ENCODE measurements at regions not wholly inside any gene's neighbourhood (a gene's known extent, or its start where the extent isn't known, plus 50 kb on each side); places are given as distances from the start of the nearest gene placed in this dataset.

DNA sequence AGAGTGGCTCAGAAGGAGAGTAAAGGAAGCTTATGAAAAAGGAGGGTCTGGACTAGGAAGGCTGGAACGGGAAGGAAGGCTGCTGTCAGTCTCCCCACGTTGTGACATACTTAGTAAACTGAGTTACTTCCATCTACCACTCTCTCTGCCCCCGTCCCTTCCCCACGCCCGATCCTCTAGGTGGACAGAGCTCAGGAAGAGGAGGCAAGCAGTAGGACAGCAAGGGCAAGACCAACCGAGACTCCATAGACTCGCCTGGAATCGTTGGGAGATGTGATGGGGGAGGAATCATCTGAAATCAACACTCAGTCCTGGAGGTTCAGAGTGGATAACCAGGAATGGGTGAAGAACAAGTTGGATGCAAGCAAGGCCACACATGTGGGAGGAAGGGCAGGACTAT is 240.7 kb downstream of the BUD13 start:
- no peak for DNase-seq (ENCODE audit: low spot score)

DNA sequence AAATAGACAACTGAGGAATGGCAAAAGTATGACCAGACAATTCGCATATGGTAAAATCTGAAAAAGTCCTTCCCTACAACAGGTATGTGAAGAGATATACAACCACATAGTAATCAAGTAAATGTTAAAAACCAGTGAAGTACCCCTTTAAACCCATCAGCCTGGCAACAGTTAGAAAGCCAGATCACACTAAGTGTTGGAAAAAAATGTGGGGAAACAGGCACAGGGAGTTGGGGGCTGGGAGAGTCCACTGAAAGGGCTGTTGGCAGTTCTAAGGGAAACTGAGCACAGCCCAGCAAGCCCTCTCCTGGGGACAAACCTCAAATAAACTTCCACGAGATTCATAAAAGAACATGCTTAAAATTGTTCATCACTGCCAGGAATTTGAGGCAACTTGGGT is 242.1 kb downstream of the BUD13 start:
- no peak for DNase-seq (ENCODE audit: low spot score)

DNA sequence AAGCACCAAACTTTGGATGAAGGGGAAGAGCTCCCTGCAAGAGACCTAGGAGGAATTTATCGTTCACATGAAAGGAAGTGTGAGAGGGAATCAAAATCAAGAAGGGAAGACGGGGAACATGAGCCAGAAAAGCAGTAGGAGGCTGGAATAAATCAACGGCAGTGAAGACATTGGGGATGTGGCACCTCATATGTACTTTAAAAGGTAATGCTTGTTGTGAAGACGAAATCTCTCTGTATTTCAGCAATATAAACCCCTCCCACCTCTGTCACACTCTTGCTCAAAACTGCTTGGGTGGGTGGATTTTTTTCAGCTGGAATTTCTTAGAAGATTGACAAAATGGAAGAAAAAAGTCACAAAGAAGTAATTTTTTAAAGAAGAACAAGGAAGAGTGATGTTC is 243.5 kb downstream of the BUD13 start:
- no peak for DNase-seq (ENCODE audit: low spot score)

DNA sequence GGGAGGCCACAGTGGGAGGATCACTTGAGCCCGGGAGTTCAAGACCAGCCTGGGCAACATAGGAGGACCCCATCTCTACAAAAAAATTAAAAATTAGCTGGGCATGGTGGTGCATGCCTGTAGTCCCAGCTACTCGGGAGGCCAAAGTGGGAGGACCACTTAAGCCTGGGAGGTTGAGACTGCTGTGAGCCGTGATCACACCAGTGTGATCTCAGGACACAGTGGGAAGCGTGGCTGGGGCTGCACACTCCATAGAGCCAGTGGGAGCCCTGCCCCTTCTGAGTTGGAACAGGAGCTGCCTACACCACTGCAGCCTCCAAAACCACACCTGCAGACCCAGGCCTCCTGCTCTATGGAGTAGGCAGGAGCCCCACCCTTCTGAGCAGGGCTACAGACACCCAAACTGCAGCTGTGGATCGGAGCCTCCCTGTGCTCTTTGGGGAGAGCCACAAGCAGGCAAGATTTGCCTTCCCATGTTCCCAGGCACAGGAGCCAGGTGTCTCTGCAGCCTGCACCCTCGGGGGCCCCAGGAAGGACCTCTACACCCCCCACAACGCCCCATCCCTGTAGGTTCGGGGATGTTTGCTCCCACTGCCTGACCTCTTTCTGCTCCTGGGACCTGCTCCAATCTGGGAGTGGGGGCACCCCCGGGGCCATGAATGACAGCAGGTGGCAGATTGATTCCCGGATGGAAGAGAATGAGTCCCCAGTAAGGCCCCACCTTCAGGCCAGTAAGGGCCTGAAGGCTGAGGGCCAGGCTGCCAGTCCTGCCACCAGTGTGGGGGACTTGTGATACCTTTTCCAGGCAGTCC is 245.4 kb downstream of the BUD13 start:
- DNase-seq (ENCODE audit: low spot score) = no peak

DNA sequence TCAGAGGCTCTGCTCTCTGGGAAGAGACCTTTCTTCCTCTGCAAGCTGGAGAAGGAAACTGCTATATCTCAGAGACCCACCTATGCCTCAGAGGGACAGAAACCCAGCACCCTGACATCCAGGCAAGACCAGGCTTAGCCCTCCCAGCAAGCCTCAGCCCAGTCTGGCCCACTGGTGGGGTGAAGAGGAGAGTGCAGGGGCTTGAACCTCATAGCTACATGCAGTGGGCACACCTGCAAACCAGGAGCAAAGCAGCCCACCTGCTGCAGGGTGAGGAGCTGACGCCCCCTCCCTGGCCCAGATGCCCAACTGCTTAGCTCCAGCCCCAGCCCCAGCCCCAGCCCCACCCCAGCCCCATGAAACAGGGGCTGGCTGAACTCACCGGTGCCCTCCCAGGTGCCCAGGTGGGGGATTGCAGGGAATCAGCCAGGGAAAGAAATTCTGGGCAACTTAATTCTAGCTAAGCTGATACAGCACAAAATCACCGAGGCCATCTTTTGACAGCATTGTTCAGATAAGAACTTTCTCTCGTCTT is 246.8 kb downstream of the BUD13 start:
- DNase-seq (ENCODE audit: low spot score) = no peak

DNA sequence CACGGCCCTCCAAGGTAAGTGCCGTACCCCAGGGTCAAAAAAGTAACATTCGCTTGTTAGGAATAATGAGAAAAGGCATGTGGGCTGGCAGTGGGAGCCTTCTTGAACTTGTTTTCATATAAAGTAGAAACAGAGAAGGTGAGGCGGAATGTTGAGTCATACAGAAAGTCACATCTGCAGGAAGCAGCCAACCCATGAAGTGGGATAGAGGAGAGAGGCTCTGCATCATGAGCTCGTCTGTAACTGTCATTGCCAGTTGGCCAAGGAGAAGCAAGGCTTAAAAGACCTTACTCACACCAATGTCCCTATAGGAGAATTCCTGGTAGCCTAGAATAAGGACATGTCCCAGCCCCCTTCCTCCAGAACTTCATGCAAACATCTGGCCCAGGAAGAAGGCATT is 253.3 kb downstream of the BUD13 start:
- DNase-seq (ENCODE audit: low spot score) = no peak

DNA sequence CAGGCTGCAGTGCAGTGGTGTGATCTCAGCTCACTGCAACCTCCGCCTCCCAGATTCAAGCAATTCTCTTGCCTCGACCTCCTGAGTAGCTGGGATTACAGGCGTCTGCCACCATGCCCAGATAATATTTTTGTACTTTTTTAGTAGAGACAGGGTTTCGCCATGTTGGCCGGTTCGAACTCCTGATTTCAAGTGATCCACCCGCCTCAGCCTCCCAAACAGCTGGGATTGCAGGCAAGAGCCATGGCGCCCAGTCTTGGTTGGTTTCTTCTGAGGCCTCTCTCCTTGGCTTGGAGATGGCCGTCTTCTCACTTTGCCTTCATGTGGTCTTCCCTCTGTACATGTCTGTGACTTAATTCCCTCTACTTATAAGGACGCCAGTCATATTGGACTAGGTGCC is 254.6 kb downstream of the BUD13 start:
- DNase-seq (ENCODE audit: low spot score) = no peak

DNA sequence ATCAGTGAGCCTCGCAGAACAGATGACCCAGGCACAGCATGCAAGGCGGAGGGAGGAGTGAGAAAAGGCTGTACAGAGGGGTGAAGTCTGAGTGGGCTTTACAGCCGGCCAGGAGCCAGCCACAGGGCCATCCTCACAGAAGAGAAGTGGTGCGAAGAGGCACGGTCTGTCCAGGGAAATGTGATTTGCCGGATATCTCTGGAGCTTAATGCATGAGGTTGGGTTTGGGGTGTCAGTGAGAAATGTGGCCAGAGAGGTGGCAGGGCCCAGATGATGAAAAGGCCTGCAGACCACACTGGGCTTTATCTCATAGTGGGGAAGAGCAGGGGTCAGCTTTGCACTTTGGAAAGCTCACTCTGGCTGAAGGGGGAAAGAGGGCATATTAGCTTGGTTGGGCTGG is 255.2 kb downstream of the BUD13 start:
- no peak for DNase-seq (ENCODE audit: low spot score)

DNA sequence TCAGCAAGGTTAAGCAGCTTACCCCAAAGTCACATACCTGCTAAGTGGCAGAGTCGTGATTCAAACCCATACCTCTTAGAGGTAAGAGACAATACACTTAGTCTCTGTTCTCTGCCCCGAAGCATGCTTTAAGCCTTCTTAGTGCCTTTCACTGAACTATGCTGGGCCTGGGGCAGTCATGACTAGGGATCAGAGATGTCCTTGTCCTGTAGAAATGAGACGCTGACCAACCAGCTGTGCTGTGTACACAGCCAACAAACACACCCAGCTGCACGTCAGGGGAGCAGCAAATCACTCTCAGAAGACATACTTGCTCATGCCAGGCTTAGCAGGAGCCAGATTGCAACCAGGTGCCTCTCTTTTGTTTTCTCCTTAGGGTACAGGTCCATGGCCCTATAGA is 255.7 kb downstream of the BUD13 start:
- no peak for DNase-seq (ENCODE audit: low spot score)

DNA sequence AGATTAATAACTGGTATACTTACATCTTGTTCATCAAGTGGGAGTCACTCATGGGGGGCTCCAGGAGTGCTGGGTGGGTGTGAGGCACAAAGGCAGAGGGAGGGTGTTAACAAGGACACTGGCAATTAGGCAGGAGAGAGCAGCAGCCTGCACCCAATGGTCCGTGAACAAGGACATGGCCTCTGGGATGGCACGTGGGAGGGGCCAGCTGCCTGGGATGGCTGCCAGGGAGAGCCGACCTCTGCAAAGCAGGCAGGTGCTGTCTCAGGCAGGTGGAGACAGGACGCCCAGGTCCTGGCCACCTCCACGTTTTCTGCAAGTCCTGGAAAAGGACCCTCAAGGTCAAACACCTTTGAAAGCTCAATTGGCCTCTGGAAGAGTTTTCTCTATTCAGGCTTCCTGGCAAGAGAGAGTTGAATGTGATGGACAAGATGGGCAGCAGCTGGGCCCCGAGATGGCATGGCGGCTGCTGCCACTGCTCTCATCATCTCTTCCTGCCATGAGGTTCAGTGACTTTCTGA is 257.1 kb downstream of the BUD13 start:
- DNase-seq (ENCODE audit: low spot score) = no peak

DNA sequence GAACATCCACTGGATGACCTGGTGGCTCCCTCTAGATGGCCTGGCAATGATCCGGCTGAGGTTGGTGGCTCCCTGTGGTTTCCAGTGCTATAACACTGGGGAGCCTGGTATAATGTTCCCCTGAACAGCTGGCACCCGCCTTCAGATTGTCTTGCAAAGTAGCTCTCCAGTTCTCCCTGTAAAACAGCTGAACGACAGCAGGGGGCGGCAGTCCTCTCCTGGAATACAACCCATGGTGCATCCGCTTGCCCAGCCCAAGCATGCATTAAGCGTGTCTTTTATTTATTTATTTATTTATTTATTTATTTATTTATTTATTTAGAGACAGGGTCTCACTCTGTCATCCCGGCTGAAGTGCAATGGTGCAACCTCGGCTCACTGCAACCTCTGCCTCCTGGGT is 258.9 kb downstream of the BUD13 start:
- DNase-seq (ENCODE audit: low spot score) = peak; percentile 8

DNA sequence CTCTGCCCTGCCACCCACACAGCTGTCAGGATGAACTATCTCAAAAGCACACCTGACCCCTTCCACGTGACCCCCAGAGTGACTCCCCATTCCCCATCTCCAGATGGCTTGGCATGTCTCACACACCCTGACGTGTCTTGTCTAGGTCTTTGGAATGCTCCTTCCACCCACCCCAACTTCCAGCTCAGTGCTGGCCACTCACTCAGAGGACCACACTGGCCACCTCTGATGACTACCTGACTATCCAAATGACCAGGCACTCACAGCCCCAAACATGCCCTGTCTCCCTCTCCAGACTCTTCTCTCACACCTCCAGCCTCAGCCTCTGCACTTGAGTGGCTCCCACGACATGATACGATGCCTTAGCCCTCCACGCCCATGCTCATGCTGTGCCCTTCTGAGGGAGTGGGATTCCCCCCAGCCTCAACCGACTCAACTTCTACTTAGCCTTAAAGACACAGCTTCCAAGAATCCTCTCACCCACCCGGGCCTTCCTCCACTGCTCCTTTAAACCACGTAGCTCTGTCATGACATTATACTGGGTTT is 259.4 kb downstream of the BUD13 start:
- DNase-seq (ENCODE audit: low spot score) = no peak

DNA sequence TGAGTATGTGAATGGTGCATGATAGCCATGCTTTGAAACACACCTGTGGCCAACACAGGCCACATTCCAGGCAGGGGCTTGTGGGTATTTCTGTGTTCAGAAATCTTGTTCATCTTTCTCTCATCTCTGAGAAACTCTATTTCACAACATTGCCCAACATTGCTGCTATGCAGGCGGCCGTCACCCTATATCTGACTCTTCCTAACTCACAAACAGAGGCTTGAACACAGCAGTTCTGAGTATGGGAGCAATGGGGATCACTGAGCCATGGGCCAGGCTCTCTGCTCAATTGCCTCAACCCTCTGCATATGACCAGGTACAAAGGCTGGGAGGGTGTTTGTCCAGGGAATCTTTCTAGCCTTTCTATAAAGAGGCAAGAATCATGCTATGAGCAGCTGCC is 259.9 kb downstream of the BUD13 start:
- no peak for DNase-seq (ENCODE audit: low spot score)

DNA sequence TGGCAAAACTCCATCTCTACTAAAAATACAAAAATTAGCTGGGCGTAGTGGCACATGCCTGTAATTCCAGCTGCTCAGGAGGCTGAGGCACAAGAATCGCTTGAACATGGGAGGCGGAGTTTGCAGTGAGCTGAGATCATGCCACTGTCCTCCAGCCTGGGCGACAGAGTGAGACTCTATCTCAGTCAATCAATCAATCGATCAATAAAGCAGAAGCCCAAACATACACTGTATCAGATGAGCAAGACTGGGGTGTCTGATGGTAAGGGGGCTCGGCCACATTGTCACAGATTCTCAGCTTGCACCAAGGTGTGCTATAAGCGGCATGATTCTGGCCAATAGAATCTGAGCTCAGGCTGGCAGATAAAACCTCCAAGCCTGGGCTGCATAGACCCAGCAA is 261.1 kb downstream of the BUD13 start:
- DNase-seq (ENCODE audit: low spot score) = no peak

DNA sequence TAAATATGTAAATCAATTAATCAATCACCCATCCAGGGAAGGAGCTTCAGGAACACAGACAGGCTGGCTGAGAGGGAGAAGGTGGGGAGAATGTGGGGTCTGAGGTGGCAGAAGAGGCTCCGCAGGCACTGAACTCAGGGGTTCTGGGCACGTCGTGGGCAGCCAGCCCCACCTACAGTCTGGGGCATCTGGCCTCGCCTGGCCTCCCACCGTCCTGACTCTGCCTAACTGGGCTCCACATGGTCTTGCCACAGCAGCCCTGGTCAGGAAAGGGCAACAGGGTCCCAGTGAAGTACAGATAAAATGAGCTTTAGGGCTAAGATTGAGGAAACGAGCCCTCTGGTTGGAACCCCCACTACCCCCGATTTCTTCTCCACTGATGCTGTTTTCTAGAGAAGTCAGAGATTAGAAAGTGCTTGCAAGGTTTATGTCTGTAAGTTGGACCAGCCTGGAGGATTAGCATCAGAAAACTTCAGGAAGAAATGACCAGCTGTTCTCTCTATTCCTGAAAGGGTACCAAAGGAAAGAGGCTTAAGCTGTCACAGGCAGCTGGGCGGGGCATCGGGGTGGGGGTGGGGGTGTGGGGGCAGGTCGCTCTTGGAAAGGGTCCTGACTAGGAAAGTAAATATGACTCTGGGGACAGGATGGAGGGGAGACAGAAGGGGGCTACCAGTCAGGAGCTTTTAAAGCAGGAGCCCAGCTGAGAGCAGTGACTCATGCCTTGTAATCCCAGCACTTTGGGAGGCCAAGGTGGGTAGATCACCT is 261.7 kb downstream of the BUD13 start:
- no peak for DNase-seq (ENCODE audit: low spot score)

DNA sequence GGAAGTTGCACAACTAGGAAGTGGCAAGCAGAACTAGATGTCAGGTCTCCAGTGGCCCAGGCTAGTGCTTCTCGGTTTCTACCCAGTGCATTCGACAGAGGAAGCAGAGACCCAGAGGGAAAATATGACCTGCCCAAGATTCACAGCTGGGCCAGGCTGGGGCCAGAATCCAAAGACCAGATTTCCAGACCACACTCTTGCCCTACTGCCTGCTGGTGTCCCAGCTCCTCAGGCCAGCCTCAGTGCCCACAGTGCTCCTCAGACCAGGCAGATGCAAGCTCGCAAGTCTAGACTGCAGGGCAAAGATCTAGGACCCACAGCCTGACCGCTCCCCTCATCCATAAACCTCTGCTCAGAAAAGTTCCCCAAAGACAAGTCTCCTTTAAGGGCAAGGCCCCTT is 262.6 kb downstream of the BUD13 start:
- DNase-seq (ENCODE audit: low spot score) = no peak

DNA sequence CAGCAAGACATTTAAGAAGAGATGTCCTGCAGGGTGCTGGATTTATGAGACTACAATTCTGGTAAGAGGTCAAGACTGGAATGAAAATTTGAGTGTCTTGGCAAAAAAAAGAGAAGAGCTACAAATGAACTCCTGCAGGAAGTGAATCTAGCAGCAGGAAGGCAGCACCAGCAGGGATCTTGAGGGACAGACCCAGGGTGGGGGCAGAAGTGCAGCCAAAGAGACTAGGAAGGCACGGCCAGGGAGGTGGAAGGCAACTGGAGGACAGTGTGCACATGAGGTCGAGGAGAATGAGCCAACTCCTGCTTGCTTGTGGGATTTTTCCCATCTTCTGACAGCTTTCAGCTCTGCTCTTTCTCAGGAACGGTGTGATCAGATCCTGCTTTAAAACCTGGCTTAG is 263.2 kb downstream of the BUD13 start:
- no peak for DNase-seq (ENCODE audit: low spot score)

DNA sequence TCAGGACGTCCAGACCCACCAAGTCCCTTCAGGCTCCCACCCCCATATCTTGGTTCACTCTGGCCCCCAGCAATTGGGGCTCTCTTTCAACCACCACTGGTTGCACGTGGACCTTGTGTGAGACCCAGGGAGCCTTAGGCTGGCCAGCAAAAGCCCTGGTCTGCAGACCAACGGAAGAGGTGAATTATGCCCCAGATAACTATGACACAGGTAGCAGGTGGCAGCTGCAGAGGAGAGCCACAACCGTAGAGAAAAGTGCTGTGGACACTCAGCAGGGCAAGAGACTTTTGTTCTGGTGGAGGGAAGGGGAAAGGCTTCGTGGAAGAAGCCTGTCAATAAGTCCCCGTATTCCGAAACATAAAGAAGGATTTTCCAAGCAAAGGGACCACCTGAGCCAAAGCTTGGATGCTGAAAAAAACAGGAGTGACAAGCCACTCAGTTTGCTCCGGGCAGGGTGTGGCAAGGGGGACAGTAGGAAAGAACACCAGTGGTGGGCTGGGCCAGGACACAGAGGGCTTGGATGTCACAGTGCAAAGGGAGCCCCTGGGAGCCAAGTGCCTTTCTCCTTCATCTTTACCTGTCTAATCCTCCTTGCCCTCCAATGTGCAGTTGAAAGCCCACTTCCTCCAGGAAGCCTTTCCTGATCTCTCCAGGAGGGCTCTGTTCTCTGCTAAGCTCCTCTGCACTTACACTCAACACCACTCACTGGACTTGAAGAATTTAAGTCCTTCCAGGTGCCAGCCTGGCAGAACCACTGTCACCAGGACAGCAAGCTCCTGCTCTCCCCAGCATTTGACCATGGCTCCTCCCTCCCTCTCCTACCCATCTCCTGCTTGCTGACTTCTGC is 264.7 kb downstream of the BUD13 start:
- DNase-seq (ENCODE audit: low spot score) = no peak

DNA sequence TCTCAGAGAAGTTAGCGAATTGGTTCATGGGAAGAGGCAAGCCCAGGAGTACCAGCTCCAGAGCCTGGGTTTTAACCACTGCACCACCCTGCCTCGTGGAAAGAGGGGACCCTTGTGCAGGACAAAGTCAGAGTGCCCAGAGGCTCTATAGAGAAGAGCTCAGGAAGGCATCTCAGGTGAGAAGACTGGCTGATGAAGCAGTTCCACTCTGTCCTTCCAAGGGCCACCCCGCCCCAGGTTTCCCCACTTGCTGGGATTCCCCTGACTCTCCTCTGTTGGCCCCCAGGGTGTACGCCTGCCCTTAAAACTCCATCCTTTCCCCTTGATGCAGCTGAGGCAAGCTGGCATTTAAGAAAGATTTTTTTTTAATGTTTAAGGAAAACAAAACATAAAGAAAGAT is 265.8 kb downstream of the BUD13 start:
- DNase-seq (ENCODE audit: low spot score) = no peak

DNA sequence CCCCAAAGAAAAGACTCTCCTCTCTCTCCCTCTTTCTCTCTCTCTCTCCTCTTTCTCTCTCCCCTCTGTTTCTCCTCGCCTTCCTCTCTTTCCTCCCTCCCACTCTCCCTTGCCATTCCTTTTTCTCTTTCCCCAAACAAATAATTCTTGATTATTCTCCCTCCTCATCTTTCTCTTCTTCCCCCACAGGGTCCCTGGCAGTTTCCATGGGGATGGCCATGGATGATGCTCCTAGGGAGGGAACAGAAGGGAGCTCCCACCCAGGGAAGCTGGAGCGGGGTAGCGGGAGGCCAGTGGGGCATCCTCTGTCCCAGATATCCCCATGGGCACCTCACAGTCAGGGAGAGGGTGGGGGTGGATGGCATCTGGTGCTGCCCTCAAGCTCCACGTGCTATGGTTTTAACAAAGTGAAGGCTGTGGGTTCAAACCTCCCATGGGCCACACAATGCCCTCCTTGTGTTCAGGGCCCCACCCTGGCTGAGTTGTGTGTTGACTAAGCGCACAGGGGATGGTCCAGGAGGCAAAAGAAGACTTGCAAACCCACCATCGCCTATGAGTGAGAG is 266.4 kb downstream of the BUD13 start:
- no peak for DNase-seq (ENCODE audit: low spot score)

Data from NAMALWA (cell line).